Esophagus muscularis mucosa (tissue), 3 donors: ENCODE measurements at regions not wholly inside any gene's neighbourhood (a gene's known extent, or its start where the extent isn't known, plus 50 kb on each side); places are given as distances from the start of the nearest gene placed in this dataset.

Source experiments
- POLR2A ChIP-seq: fragments of 450-650 bp; IDR thresholded peaks from one replicate; pipeline ENCODE4 v1.6.1; 2017; ENCODE audit warnings: antibody characterized with exemption, moderate library complexity, mild to moderate bottlenecking, low read depth
- POLR2AphosphoS5 ChIP-seq, 2 donors: sonication (generic); formaldehyde crosslinking; IDR thresholded peaks; one replicate each; pipeline ENCODE4 v1.6.1; 2017; ENCODE audit warnings: antibody characterized with exemption in 2 of 2
- TF ChIP-seq, protein P1 (sequence below), 3 experiments: fragments of 200-600 bp in 2 of 3; fragments of 450-650 bp in 1 of 3; sonication (generic) in 2 of 3; IDR thresholded peaks; one replicate each; pipeline ENCODE4 v1.5.1; 2017 to 2019; ENCODE audit warnings: antibody characterized with exemption in 3 of 3, mild to moderate bottlenecking in 2 of 3, moderate library complexity in 1 of 3

DNA sequence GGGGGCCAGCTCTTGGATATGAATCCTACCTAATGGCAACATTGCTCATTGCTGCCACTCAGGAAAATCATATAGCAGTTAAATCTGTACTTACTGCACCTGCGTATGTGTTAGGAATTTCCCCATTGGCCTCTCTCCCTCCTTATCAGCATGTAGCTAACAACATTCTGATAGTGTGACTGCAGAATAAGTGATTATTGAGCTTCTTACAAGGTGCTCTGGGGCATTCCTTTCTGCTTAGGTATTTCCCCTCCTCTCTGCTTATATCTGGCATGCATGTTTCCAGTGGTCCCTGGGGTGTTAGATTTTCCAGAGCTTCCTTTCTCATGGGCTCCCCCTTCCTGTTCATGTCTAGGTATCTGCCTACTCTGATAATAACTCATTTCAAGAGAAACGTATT lies 414.1 kb upstream of the SLITRK1 start:
- TF ChIP-seq POLR2AphosphoS5 (IDR thresholded peaks at IDR 0.05), result no peak
- TF ChIP-seq, protein P1, sequence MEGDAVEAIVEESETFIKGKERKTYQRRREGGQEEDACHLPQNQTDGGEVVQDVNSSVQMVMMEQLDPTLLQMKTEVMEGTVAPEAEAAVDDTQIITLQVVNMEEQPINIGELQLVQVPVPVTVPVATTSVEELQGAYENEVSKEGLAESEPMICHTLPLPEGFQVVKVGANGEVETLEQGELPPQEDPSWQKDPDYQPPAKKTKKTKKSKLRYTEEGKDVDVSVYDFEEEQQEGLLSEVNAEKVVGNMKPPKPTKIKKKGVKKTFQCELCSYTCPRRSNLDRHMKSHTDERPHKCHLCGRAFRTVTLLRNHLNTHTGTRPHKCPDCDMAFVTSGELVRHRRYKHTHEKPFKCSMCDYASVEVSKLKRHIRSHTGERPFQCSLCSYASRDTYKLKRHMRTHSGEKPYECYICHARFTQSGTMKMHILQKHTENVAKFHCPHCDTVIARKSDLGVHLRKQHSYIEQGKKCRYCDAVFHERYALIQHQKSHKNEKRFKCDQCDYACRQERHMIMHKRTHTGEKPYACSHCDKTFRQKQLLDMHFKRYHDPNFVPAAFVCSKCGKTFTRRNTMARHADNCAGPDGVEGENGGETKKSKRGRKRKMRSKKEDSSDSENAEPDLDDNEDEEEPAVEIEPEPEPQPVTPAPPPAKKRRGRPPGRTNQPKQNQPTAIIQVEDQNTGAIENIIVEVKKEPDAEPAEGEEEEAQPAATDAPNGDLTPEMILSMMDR (IDR thresholded peaks at IDR 0.05), result no peak
- no peak for TF ChIP-seq POLR2A
